HG03196 (cell line): ENCODE measurements at regions not wholly inside any gene's neighbourhood (a gene's known extent, or its start where the extent isn't known, plus 50 kb on each side); places are given as distances from the start of the nearest gene placed in this dataset.
A peak's percentile ranks its signal among the peaks of the same experiment; 100 is the strongest.

ENCODE experiments used
- ATAC-seq: cut with Tn5 transposase; IDR thresholded peaks from one replicate; pipeline ENCODE4 v1.9.1; 2021; ENCODE audit not compliant: unreplicated experiment

- ATAC-seq, result no peak
These were observed 989.2 kb upstream of the LCORL start for GRCh38 chr4:19010761-19011160.

GRCh38 chr4:19009881-19010280, 988.3 kb upstream of the LCORL start:
- ATAC-seq, result no peak

- ATAC-seq, result no peak
These were observed 983.7 kb upstream of the LCORL start for GRCh38 chr4:19005211-19005610.

GRCh38 chr4:19002170-19002569, 980.6 kb upstream of the LCORL start:
- ATAC-seq, result no peak

- ATAC-seq, result no peak
These were observed 978.0 kb upstream of the LCORL start for GRCh38 chr4:18999595-18999994.

- no peak for ATAC-seq
These were observed 959.7 kb upstream of the LCORL start for GRCh38 chr4:18981234-18981615.

GRCh38 chr4:18980516-18981233, 959.1 kb upstream of the LCORL start:
- peak; percentile 92 for ATAC-seq

- no peak for ATAC-seq
These were observed 955.3 kb upstream of the LCORL start for GRCh38 chr4:18976884-18977283.

GRCh38 chr4:18975916-18976808, 954.6 kb upstream of the LCORL start:
- no peak for ATAC-seq

- no peak for ATAC-seq
These were observed 951.7 kb upstream of the LCORL start for GRCh38 chr4:18973296-18973695.

- no peak for ATAC-seq
These were observed 940.3 kb upstream of the LCORL start for GRCh38 chr4:18961879-18962278.

- ATAC-seq, result no peak
These were observed 939.7 kb upstream of the LCORL start for GRCh38 chr4:18961266-18961665.

- ATAC-seq, result no peak
These were observed 936.2 kb upstream of the LCORL start for GRCh38 chr4:18957716-18958115.

GRCh38 chr4:18954538-18954937, 933.0 kb upstream of the LCORL start:
- no peak for ATAC-seq

- ATAC-seq, result no peak
These were observed 932.1 kb upstream of the LCORL start for GRCh38 chr4:18953613-18954012.

GRCh38 chr4:18945464-18945863, 923.9 kb upstream of the LCORL start:
- ATAC-seq, result no peak

- ATAC-seq, result no peak
These were observed 921.3 kb upstream of the LCORL start for GRCh38 chr4:18942874-18943273.

- ATAC-seq, result no peak
These were observed 917.0 kb upstream of the LCORL start for GRCh38 chr4:18938343-18939099.

- ATAC-seq, result no peak
These were observed 916.2 kb upstream of the LCORL start for GRCh38 chr4:18937746-18938145.

GRCh38 chr4:18937080-18937479, 915.5 kb upstream of the LCORL start:
- no peak for ATAC-seq

GRCh38 chr4:18935659-18936345, 914.2 kb upstream of the LCORL start:
- no peak for ATAC-seq
